ENCODE measurements at regions not wholly inside any gene's neighbourhood (a gene's known extent, or its start where the extent isn't known, plus 50 kb on each side); places are given as distances from the start of the nearest gene placed in this dataset.

DNA sequence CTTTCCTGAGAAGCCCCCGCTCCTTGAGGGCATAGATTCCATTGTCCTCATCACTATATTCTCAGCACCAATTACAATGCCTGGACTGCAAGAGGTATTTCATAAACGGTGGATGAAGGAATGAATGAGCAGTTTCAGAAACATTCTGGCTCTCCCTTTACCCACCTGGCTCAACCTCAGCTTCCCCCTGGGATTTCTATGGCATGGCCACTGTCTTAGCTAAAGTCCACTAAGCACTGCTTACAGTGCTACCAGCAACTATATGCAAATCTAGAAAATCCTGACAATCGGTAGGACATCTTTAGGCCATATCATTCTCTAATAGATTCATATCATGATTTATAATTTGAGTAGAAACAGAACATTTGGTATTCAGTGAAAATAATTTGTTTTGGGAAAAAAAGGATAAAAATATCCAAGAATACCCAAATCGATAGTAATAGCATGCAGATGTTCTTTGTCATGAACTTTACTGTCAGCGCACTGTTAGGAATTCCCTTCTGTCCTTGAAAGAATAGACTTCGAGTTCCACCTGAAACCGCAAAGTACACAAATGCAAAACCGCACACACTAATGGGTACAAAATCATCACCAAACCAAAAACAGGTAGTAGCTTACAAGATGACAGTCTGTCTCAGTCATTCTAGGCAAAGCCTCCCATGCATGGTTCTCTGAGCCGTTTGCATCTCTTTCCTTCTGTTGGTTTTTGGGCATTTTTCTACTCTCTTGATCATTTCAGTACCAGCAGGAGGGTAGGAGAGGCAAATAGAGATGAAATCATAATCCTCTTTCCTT lies 303.6 kb upstream of the ID2 start:
- Mint-ChIP-seq H3K4me3 (ENCODE audit: unreplicated experiment) (no peak overlapping the region), H3K9me3 (ENCODE audit: unreplicated experiment) (peaks cover 6% of the 10 kb centered on the region), H3K4me1 (ENCODE audit: low read depth, unreplicated experiment) (no peaks in the 10 kb centered on the region), H3K27me3 (ENCODE audit: insufficient read depth, unreplicated experiment) (peaks cover 2% of the 10 kb centered on the region), H3K36me3 (ENCODE audit: insufficient read depth, unreplicated experiment) (no peaks in the 10 kb centered on the region), H3K27ac (ENCODE audit: unreplicated experiment) (no peak overlapping the region)
- peaks cover 10% of the 10 kb centered on the region for H3K9me3 ChIP-seq
- no TSS peak for BruUV-seq (replicated peaks)
- no peaks in the 10 kb centered on the region for H3K4me1 ChIP-seq
- DNase-seq: no peak
- no peaks in the 10 kb centered on the region for H3K27me3 ChIP-seq (replicated peaks; ENCODE audit: control insufficient read depth, insufficient read depth, low read length)
- H3K36me3 ChIP-seq (ENCODE audit: control insufficient read depth, insufficient read depth, low read length): no peaks in the 10 kb centered on the region
- no peak overlapping the region for H3K4me3 ChIP-seq (ENCODE audit: low read depth, low read length)
- intact Hi-C loops (cut with micrococcal nuclease; ENCODE audit: unreplicated experiment): no loop called here
- CTCF ChIA-PET: no interaction called here
- TF ChIP-seq, protein P1, sequence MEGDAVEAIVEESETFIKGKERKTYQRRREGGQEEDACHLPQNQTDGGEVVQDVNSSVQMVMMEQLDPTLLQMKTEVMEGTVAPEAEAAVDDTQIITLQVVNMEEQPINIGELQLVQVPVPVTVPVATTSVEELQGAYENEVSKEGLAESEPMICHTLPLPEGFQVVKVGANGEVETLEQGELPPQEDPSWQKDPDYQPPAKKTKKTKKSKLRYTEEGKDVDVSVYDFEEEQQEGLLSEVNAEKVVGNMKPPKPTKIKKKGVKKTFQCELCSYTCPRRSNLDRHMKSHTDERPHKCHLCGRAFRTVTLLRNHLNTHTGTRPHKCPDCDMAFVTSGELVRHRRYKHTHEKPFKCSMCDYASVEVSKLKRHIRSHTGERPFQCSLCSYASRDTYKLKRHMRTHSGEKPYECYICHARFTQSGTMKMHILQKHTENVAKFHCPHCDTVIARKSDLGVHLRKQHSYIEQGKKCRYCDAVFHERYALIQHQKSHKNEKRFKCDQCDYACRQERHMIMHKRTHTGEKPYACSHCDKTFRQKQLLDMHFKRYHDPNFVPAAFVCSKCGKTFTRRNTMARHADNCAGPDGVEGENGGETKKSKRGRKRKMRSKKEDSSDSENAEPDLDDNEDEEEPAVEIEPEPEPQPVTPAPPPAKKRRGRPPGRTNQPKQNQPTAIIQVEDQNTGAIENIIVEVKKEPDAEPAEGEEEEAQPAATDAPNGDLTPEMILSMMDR (IDR thresholded peaks at IDR 0.05; ENCODE audit: insufficient read depth in 1 of 2, low read depth in 1 of 2, low read length in 1 of 2, severe bottlenecking in 1 of 2, unreplicated experiment in 1 of 2): no peak
- POLR2A ChIA-PET: no interaction called here

GRCh38 chr2:8379128-8379527 lies 302.7 kb upstream of the ID2 start:
- Histone ChIP-seq H3K4me3 (ENCODE audit: low read depth, low read length) (no peak overlapping the region), H3K4me1 (no peaks in the 10 kb centered on the region), H3K27me3 (replicated peaks; ENCODE audit: control insufficient read depth, insufficient read depth, low read length) (no peaks in the 10 kb centered on the region), H3K9me3 (peaks cover 1% of the 10 kb centered on the region; the same call in 1 of the 2 replicates), H3K36me3 (ENCODE audit: control insufficient read depth, insufficient read depth, low read length) (no peaks in the 10 kb centered on the region)
- no peak for DNase-seq
- Mint-ChIP-seq H3K4me1 (ENCODE audit: low read depth, unreplicated experiment) (no peaks in the 10 kb centered on the region), H3K4me3 (ENCODE audit: unreplicated experiment) (no peak overlapping the region), H3K27me3 (ENCODE audit: insufficient read depth, unreplicated experiment) (no peaks in the 10 kb centered on the region), H3K27ac (ENCODE audit: unreplicated experiment) (no peak overlapping the region), H3K36me3 (ENCODE audit: insufficient read depth, unreplicated experiment) (no peaks in the 10 kb centered on the region), H3K9me3 (ENCODE audit: unreplicated experiment) (no peaks in the 10 kb centered on the region)
- ChIA-PET CTCF (no interaction called here), POLR2A (no interaction called here)
- no TSS peak for BruUV-seq (replicated peaks)
- TF ChIP-seq, protein P1 (IDR thresholded peaks at IDR 0.05; ENCODE audit: insufficient read depth in 1 of 2, low read depth in 1 of 2, low read length in 1 of 2, severe bottlenecking in 1 of 2, unreplicated experiment in 1 of 2): no peak
- intact Hi-C loops (cut with micrococcal nuclease; ENCODE audit: unreplicated experiment): no loop called here

- Mint-ChIP-seq H3K27ac (ENCODE audit: unreplicated experiment) (no peak overlapping the region), H3K9me3 (ENCODE audit: unreplicated experiment) (no peaks in the 10 kb centered on the region), H3K4me3 (ENCODE audit: unreplicated experiment) (no peak overlapping the region), H3K36me3 (ENCODE audit: insufficient read depth, unreplicated experiment) (no peaks in the 10 kb centered on the region), H3K27me3 (ENCODE audit: insufficient read depth, unreplicated experiment) (no peaks in the 10 kb centered on the region), H3K4me1 (ENCODE audit: low read depth, unreplicated experiment) (no peaks in the 10 kb centered on the region)
- TF ChIP-seq, protein P1 (IDR thresholded peaks at IDR 0.05; ENCODE audit: insufficient read depth in 1 of 2, low read depth in 1 of 2, low read length in 1 of 2, severe bottlenecking in 1 of 2, unreplicated experiment in 1 of 2): no peak
- no peaks in the 10 kb centered on the region for H3K4me1 ChIP-seq
- DNase-seq: no peak
- no peaks in the 10 kb centered on the region for H3K27me3 ChIP-seq (replicated peaks; ENCODE audit: control insufficient read depth, insufficient read depth, low read length)
- no TSS peak for BruUV-seq (replicated peaks)
- POLR2A ChIA-PET: no interaction called here
- CTCF ChIA-PET: no interaction called here
- intact Hi-C loops (cut with micrococcal nuclease; ENCODE audit: unreplicated experiment): no loop called here
- no peaks in the 10 kb centered on the region for H3K36me3 ChIP-seq (ENCODE audit: control insufficient read depth, insufficient read depth, low read length)
- H3K4me3 ChIP-seq (ENCODE audit: low read depth, low read length): no peak overlapping the region
- no peaks in the 10 kb centered on the region for H3K9me3 ChIP-seq
Measured at GRCh38 chr2:8379549-8379948, 302.3 kb upstream of the ID2 start.

All from Caco-2 (cell line).